ENCODE measurements at regions not wholly inside any gene's neighbourhood (a gene's known extent, or its start where the extent isn't known, plus 50 kb on each side); places are given as distances from the start of the nearest gene placed in this dataset.

GRCh38 chr1:168372861-168373371 is 92.2 kb downstream of the TBX19 start (continued):
- TF ChIP-seq, protein P1, sequence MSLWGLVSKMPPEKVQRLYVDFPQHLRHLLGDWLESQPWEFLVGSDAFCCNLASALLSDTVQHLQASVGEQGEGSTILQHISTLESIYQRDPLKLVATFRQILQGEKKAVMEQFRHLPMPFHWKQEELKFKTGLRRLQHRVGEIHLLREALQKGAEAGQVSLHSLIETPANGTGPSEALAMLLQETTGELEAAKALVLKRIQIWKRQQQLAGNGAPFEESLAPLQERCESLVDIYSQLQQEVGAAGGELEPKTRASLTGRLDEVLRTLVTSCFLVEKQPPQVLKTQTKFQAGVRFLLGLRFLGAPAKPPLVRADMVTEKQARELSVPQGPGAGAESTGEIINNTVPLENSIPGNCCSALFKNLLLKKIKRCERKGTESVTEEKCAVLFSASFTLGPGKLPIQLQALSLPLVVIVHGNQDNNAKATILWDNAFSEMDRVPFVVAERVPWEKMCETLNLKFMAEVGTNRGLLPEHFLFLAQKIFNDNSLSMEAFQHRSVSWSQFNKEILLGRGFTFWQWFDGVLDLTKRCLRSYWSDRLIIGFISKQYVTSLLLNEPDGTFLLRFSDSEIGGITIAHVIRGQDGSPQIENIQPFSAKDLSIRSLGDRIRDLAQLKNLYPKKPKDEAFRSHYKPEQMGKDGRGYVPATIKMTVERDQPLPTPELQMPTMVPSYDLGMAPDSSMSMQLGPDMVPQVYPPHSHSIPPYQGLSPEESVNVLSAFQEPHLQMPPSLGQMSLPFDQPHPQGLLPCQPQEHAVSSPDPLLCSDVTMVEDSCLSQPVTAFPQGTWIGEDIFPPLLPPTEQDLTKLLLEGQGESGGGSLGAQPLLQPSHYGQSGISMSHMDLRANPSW (CRISPR knock-in tag; IDR thresholded peaks at IDR 0.05; ENCODE audit: borderline replicate concordance): no peak
- TF ChIP-seq, protein P2, sequence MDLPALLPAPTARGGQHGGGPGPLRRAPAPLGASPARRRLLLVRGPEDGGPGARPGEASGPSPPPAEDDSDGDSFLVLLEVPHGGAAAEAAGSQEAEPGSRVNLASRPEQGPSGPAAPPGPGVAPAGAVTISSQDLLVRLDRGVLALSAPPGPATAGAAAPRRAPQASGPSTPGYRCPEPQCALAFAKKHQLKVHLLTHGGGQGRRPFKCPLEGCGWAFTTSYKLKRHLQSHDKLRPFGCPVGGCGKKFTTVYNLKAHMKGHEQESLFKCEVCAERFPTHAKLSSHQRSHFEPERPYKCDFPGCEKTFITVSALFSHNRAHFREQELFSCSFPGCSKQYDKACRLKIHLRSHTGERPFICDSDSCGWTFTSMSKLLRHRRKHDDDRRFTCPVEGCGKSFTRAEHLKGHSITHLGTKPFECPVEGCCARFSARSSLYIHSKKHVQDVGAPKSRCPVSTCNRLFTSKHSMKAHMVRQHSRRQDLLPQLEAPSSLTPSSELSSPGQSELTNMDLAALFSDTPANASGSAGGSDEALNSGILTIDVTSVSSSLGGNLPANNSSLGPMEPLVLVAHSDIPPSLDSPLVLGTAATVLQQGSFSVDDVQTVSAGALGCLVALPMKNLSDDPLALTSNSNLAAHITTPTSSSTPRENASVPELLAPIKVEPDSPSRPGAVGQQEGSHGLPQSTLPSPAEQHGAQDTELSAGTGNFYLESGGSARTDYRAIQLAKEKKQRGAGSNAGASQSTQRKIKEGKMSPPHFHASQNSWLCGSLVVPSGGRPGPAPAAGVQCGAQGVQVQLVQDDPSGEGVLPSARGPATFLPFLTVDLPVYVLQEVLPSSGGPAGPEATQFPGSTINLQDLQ (CRISPR knock-in tag; IDR thresholded peaks at IDR 0.05): no peak
- TF ChIP-seq ZNF333 (CRISPR knock-in tag; IDR thresholded peaks at IDR 0.05; ENCODE audit: borderline replicate concordance): no peak
- no peak for TF ChIP-seq MEIS2 (CRISPR knock-in tag; IDR thresholded peaks at IDR 0.05)
- TF ChIP-seq RARG (CRISPR knock-in tag; IDR thresholded peaks at IDR 0.05; ENCODE audit: low read depth): no peak
- no peak for TF ChIP-seq FIP1L1 (IDR thresholded peaks at IDR 0.05; ENCODE audit: borderline replicate concordance, insufficient read depth, low read depth, low read length)

DNA sequence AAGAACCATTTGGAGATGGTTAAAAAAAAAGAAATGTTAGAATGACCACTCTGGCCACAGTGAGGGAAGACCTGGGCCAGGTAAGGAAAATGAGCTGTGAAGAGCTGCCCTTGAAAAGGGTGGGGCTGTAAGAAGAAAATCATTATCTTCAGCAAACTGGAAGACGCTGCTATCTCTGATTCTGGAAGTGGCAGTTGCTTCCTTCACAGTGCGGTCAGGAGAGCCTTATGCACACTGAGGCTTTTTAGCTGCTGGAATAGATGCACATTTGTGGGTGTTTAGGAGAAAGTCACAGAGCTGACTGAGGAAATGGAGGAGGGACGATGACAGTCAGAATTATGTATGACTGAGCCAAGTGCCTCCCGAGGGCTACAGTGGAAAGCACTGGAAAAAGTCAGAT is 91.6 kb downstream of the TBX19 start:
- no peak overlapping the region for H3K4me3 ChIP-seq (replicated peaks in 1 of 3; ENCODE audit: insufficient read depth in 1 of 3, low read depth in 2 of 3, low read length in 3 of 3)
- peaks cover 45% of the 10 kb centered on the region for H3K79me2 ChIP-seq (ENCODE audit: insufficient read depth, low read length)
- ATAC-seq (no peak), FAIRE-seq (no peak), DNase-seq (ENCODE audit: low spot score) (no peak)
- H3K4me2 ChIP-seq (ENCODE audit: low read depth, low read length): no peak overlapping the region
- ChIA-PET POLR2A (no interaction called here), CTCF (ENCODE audit: low intra/inter-chr PET ratio, low total read pairs) (no interaction called here)
- H3K36me3 ChIP-seq (replicated peaks in 1 of 2; ENCODE audit: control insufficient read depth in 1 of 2, insufficient read depth in 2 of 2, low read length in 2 of 2): peaks cover 6 to 12% of the 10 kb centered on the region in 2 experiments; a peak in 3 of 5 replicates
- no peaks in the 10 kb centered on the region for H3K27me3 ChIP-seq (ENCODE audit: control insufficient read depth in 1 of 2, insufficient read depth in 2 of 2, low read length in 2 of 2)
- WGBS (ENCODE audit: low lambda C conversion rate): 97% methylated on average over 4 of the region's 4 CpGs
- H2AFZ ChIP-seq (ENCODE audit: low read length): no peak overlapping the region
- intact Hi-C loops (cut with micrococcal nuclease; ENCODE audit: unreplicated experiment) (no loop called here), in situ Hi-C loops (cut with HindIII; ENCODE audit: extremely low pct_ligation_motif_present, low pct_unique_long_range_greater_than_20kb) (no loop called here)
- no TSS peak for BruUV-seq (replicated peaks)
- no peak overlapping the region for H3K9ac ChIP-seq (ENCODE audit: insufficient read depth, low read depth, low read length)
- peaks cover 20% of the 10 kb centered on the region for H3K4me1 ChIP-seq (ENCODE audit: insufficient read depth, low read length)
- no peaks in the 10 kb centered on the region for H3K9me3 ChIP-seq (ENCODE audit: low read length)
- H3K27ac ChIP-seq (ENCODE audit: extremely low read length, insufficient read depth, low read length): no peak overlapping the region
- H4K20me1 ChIP-seq (ENCODE audit: insufficient read depth, low read length): peaks cover 10% of the 10 kb centered on the region
- TF ChIP-seq, protein P3, sequence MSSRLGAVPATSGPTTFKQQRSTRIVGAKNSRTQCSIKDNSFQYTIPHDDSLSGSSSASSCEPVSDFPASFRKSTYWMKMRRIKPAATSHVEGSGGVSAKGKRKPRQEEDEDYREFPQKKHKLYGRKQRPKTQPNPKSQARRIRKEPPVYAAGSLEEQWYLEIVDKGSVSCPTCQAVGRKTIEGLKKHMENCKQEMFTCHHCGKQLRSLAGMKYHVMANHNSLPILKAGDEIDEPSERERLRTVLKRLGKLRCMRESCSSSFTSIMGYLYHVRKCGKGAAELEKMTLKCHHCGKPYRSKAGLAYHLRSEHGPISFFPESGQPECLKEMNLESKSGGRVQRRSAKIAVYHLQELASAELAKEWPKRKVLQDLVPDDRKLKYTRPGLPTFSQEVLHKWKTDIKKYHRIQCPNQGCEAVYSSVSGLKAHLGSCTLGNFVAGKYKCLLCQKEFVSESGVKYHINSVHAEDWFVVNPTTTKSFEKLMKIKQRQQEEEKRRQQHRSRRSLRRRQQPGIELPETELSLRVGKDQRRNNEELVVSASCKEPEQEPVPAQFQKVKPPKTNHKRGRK (CRISPR knock-in tag; IDR thresholded peaks at IDR 0.05): no peak
- no peak for TF ChIP-seq DBP (CRISPR knock-in tag; IDR thresholded peaks at IDR 0.05; ENCODE audit: not compliant biosample characterization)
- no peak for TF ChIP-seq PHF5A (CRISPR knock-in tag; IDR thresholded peaks at IDR 0.05; ENCODE audit: low read depth, unreplicated experiment)
- no peak for TF ChIP-seq ZNF263 (CRISPR knock-in tag; IDR thresholded peaks at IDR 0.05)
- TF ChIP-seq PRPF4 (IDR thresholded peaks at IDR 0.05; ENCODE audit: low read depth, low read length, poor library complexity, severe bottlenecking): no peak
- no peak for TF ChIP-seq ZNF761 (CRISPR knock-in tag; conservative IDR thresholded peaks at IDR 0.05)
- no peak for TF ChIP-seq SIX4 (CRISPR knock-in tag; IDR thresholded peaks at IDR 0.05)
- TF ChIP-seq SMYD3 (CRISPR knock-in tag; IDR thresholded peaks at IDR 0.05): no peak
- no peak for TF ChIP-seq IKZF4 (CRISPR knock-in tag; IDR thresholded peaks at IDR 0.05; ENCODE audit: borderline replicate concordance, low read depth, not compliant biosample characterization)
- no peak for TF ChIP-seq ZNF274 (CRISPR knock-in tag; IDR thresholded peaks at IDR 0.05)
